Duodenal mucosa (tissue), 2 donors: ENCODE measurements at regions not wholly inside any gene's neighbourhood (a gene's known extent, or its start where the extent isn't known, plus 50 kb on each side); places are given as distances from the start of the nearest gene placed in this dataset.

ENCODE experiments used
- H3K27ac ChIP-seq: one replicate; pipeline ENCODE4 v1.7.0; 2013; ENCODE audit warnings: low read depth, low read length
- H3K27me3 ChIP-seq, 2 donors: one replicate each; pipeline ENCODE4 v1.7.0; 2013; ENCODE audit warnings: low read length in 2 of 2, control low read depth in 1 of 2; ENCODE audit not compliant: insufficient read depth in 2 of 2, control insufficient read depth in 1 of 2
- H3K36me3 ChIP-seq, 2 donors: one replicate each; pipeline ENCODE4 v1.7.0; 2013; ENCODE audit warnings: low read length in 2 of 2, control low read depth in 1 of 2; ENCODE audit not compliant: insufficient read depth in 2 of 2, control insufficient read depth in 1 of 2
- H3K4me1 ChIP-seq, 2 donors: one replicate each; pipeline ENCODE4 v1.7.0; 2013; ENCODE audit warnings: low read length in 2 of 2, control low read depth in 1 of 2; ENCODE audit not compliant: insufficient read depth in 2 of 2, control insufficient read depth in 1 of 2
- H3K4me3 ChIP-seq, 2 donors: one replicate each; pipeline ENCODE4 v1.7.0; 2013; ENCODE audit warnings: low read length in 2 of 2, low read depth in 1 of 2
- H3K9ac ChIP-seq, 2 donors: one replicate each; pipeline ENCODE4 v1.7.0; 2013; ENCODE audit warnings: low read length in 2 of 2, low read depth in 1 of 2
- H3K9me3 ChIP-seq, 2 donors: one replicate each; pipeline ENCODE4 v1.7.0; 2013; ENCODE audit warnings: low read length in 2 of 2, control low read depth in 1 of 2; ENCODE audit not compliant: control insufficient read depth in 1 of 2

DNA sequence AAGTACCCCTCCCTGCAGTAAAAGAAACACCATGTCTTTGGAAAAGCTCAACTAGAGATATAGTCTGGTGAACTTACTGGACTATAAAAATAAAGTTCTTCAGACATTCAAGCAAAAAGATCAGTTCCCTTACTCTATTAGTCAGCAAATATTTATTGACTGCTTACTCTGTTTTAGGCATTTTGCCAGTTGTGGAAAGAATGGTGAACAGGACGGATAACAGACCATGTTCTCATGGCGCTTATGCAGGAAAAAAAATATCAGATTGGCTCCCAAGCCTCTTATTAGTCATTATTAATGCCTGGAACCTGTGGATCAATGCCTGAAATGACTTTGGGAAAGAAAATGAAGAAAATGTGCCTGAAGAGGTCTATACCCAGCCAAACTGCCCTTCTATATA, 282.2 kb upstream of the EPHA7 start:
- Histone ChIP-seq H3K27ac (no peak overlapping the region), H3K36me3 (no peaks in the 10 kb centered on the region), H3K9me3 (peaks cover 0 to 7% of the 10 kb centered on the region in 2 donors), H3K27me3 (no peaks in the 10 kb centered on the region), H3K4me1 (no peaks in the 10 kb centered on the region), H3K4me3 (no peak overlapping the region), H3K9ac (no peak overlapping the region)

DNA sequence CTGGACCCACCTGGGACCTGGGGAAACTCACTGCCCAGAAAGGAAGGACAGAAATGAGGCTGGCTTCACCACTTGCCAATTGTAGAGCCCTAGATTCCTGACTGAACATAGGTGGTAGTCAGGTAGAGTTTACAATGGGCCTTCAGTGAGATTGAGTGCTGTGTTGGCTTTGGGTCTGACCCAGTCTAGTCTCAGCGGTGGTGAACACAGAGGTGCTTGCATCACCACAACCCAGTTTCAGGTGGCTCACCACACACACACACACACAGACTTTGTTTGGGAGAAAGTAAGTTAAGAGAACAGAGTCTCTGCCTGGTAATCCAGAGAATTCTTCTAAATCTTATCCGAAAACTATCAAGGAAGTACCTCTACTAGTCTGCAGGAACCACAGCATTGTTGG, 266.1 kb upstream of the EPHA7 start:
- Histone ChIP-seq H3K36me3 (no peaks in the 10 kb centered on the region), H3K27me3 (no peaks in the 10 kb centered on the region), H3K27ac (no peak overlapping the region), H3K4me3 (no peak overlapping the region), H3K9me3 (peaks cover 0 to 2% of the 10 kb centered on the region in 2 donors), H3K9ac (no peak overlapping the region), H3K4me1 (no peaks in the 10 kb centered on the region)

DNA sequence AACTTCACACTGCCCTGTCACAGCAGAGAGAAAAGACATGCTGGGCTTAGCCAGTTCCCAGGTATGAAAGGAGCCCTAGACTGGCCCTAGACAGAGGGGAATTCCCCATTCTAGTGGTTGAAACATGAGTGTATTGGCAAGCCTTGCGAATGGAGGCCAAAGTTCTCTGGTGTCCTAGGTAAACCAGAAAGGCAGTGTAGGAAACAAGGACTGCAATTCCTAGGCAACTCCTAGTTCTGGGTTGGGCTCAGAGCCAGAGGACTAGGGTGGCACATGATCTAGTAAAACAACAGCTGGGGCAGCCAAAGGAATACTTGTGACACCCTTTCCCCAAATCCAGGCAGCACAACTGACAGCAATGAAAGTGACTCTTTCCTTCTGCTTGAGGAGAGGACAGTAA, 265.0 kb upstream of the EPHA7 start:
- H3K4me1 ChIP-seq = no peaks in the 10 kb centered on the region
- no peak overlapping the region for H3K4me3 ChIP-seq
- no peak overlapping the region for H3K9ac ChIP-seq
- no peaks in the 10 kb centered on the region for H3K36me3 ChIP-seq
- peaks cover 0 to 2% of the 10 kb centered on the region in 2 donors for H3K9me3 ChIP-seq
- no peak overlapping the region for H3K27ac ChIP-seq
- H3K27me3 ChIP-seq = no peaks in the 10 kb centered on the region

DNA sequence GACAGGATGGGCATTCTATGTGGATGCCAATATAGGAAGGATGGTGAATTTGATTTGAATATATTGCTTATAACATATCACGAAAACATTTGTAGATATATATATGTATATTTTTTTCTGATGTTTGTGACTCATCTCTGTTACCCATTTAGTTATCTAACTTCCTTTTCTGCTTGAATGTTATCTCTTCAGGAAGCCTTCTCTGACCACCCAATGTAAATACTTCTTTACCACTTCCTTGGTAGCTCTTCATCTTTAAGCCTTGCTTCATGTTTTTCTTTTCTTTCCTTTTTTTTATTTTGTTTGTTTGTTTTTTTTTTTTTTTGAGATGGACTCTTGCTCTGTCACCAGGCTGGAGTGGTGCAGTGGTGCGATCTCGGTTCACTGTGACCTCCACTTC, 260.5 kb upstream of the EPHA7 start:
- no peaks in the 10 kb centered on the region for H3K36me3 ChIP-seq
- H3K9me3 ChIP-seq = peaks cover 0 to 2% of the 10 kb centered on the region in 2 donors
- no peaks in the 10 kb centered on the region for H3K4me1 ChIP-seq
- no peak overlapping the region for H3K9ac ChIP-seq
- no peaks in the 10 kb centered on the region for H3K27me3 ChIP-seq
- H3K4me3 ChIP-seq = no peak overlapping the region
- H3K27ac ChIP-seq = no peak overlapping the region

DNA sequence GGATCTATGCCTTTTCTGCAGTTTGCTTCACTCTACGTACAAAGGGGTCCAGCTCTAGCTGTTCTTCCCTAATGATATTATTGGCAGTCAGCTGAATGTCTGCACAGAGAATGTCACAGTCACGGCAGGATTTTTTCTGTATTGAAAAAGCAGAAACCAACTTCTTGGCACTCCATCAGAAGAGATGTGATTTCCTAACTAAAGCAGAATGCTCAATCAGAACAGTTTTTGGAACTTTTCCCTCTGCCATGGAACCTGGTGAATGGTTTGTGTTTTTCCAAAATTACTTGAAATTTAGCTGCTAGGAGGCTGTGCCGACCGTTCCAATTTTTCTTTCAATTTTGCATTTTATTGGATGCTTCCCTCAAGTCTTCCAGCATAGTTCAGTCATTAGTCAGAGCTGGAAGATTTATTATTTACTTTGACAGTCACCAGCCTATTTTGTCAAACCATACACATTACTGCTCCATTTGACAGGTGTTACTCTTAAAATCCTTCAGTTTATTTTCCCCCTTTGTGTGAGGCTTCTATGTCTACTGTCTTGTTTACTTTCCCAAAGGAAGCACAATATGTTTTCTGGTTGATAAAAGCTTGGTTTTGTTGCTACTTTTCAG, 259.6 kb upstream of the EPHA7 start:
- H3K4me3 ChIP-seq = no peak overlapping the region
- H3K36me3 ChIP-seq = no peaks in the 10 kb centered on the region
- H3K9ac ChIP-seq = no peak overlapping the region
- no peak overlapping the region for H3K27ac ChIP-seq
- H3K4me1 ChIP-seq = no peaks in the 10 kb centered on the region
- H3K27me3 ChIP-seq = no peaks in the 10 kb centered on the region
- no peaks in the 10 kb centered on the region for H3K9me3 ChIP-seq

DNA sequence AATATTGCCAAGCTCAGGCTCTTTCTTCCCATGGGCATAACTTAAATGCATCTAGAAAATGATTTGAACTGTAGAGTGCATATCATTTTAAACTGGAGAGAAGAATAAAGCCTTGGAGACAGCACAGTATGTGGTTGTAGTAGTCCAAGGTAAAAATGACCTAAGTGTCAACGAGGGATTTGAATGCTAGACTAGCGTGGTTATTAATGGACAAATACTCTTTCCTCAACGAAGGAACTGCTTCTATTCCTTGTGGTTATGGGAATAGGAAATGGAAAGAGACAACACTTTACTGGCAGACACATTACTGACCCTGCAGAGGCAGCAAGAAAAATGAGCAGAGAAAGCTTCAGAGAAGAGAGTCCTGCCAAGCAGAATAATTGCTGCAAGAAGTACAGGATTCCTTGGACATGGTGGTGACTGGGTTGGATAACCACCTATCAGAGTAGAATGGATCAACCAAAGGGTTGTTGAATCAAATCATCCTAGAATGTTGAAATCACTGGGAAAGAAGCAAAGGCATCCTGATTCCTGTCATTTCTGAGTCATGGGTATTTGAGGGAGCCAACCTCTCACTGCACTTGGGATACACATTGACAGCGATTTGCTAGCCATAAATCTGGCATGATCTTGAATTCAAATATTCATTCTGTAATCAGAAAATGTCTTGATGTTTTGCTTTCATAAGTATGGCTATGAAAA, 258.1 kb upstream of the EPHA7 start:
- no peaks in the 10 kb centered on the region for H3K9me3 ChIP-seq
- H3K4me1 ChIP-seq = no peaks in the 10 kb centered on the region
- H3K27ac ChIP-seq = no peak overlapping the region
- H3K36me3 ChIP-seq = no peaks in the 10 kb centered on the region
- no peak overlapping the region for H3K4me3 ChIP-seq
- H3K27me3 ChIP-seq = no peaks in the 10 kb centered on the region
- no peak overlapping the region for H3K9ac ChIP-seq

DNA sequence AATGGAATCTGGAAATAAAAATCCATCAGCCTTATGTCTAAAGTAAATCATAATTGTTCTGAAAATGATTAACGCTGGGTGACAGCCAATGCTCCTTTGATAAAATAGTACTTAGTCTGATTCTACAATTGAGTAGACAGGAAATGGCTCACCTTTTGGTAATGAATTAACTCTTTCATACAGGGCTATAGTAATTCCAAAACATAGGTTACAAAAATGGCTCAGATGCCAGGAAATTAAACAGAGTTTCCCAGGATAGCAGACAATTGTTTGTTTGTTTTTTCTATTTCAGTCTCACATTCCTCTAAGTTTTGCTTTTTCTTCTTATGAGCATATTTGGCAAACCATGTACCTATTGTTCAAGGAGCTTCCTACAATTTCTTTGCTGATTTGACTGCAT, 257.2 kb upstream of the EPHA7 start:
- no peaks in the 10 kb centered on the region for H3K27me3 ChIP-seq
- H3K9ac ChIP-seq = no peak overlapping the region
- H3K9me3 ChIP-seq = no peaks in the 10 kb centered on the region
- H3K36me3 ChIP-seq = no peaks in the 10 kb centered on the region
- H3K27ac ChIP-seq = no peak overlapping the region
- no peak overlapping the region for H3K4me3 ChIP-seq
- H3K4me1 ChIP-seq = no peaks in the 10 kb centered on the region

DNA sequence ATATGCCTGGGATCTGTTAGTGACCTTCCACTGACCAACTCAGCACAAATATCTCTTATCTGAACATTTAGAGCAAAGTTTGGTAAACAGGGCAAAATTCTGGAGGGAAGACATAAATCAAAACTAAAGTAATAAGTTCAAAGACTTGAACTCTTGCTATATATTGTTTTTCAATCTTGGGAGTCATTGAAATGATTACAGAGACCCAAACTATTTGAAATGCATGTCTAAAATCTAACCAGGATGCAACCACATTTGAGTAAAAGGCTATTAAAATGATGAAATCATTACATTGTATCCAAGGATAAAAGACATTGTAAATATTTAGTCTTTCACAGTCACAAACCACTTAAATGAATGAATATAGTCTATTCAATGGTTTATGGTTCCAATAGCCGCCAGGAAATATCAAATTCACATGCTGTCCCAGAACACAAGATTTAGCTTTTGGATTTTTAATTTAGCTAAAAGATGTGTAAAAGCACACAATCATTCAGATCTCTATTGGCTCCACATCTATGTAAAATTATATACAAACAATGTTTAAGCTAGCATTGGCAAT, 256.6 kb upstream of the EPHA7 start:
- Histone ChIP-seq H3K36me3 (no peaks in the 10 kb centered on the region), H3K27me3 (no peaks in the 10 kb centered on the region), H3K27ac (no peak overlapping the region), H3K9me3 (no peaks in the 10 kb centered on the region), H3K9ac (no peak overlapping the region), H3K4me1 (no peaks in the 10 kb centered on the region), H3K4me3 (no peak overlapping the region)

DNA sequence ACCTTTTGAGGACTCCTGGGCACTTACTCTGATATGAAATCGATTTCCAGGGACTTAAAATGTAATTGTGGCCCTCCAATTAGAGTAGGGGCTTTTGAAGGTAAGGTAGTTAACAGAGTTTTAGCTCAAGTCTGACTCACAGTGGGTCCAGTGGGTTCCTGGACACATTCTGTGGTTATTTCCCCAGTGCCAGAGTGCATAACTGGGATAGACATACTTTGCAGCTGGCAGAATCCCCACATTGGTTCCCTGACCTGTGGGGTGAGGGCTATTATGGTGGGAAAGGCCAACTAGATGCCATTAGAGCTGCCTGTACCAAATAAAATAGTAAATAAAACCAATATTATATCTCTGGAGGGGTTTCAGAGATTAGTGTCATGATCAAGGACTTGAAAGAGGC, 243.8 kb upstream of the EPHA7 start:
- Histone ChIP-seq H3K9ac (no peak overlapping the region), H3K27me3 (no peaks in the 10 kb centered on the region), H3K9me3 (no peaks in the 10 kb centered on the region), H3K4me1 (no peaks in the 10 kb centered on the region), H3K27ac (no peak overlapping the region), H3K4me3 (no peak overlapping the region), H3K36me3 (no peaks in the 10 kb centered on the region)

DNA sequence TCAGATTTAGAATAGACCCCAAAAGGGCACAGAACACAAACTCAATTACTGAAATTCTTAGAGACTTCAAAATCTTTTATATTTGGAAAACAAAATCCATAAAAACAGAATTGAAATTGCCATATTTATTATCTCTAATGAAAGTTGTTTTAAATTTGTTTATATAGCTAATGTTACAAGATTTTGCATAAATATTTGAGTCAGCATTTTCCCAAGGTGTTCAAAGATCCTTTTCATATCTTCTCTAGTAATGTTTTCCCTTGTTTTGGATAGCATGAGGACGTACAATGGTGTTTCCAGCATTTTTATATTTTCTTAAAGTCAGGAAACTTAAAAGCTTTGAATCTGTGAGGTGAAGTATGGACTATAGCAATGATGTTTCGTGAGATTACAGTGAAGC, 235.2 kb upstream of the EPHA7 start:
- Histone ChIP-seq H3K9ac (no peak overlapping the region), H3K4me3 (no peak overlapping the region), H3K27me3 (no peaks in the 10 kb centered on the region), H3K36me3 (no peaks in the 10 kb centered on the region), H3K27ac (no peak overlapping the region), H3K4me1 (no peaks in the 10 kb centered on the region), H3K9me3 (no peaks in the 10 kb centered on the region)
